HG03025 (cell line): ENCODE measurements at regions not wholly inside any gene's neighbourhood (a gene's known extent, or its start where the extent isn't known, plus 50 kb on each side); places are given as distances from the start of the nearest gene placed in this dataset.
"Not testable (repeated sequence)": the region's sequence is repeated elsewhere in the genome, so short reads cannot be mapped to it uniquely, and the experiment has no call there.

Experiments used
- ATAC-seq: cut with Tn5 transposase; IDR thresholded peaks from one replicate; pipeline ENCODE4 v1.9.1; 2021; ENCODE audit warnings: mild to moderate bottlenecking, moderate library complexity; ENCODE audit not compliant: unreplicated experiment, low FRiP score

DNA sequence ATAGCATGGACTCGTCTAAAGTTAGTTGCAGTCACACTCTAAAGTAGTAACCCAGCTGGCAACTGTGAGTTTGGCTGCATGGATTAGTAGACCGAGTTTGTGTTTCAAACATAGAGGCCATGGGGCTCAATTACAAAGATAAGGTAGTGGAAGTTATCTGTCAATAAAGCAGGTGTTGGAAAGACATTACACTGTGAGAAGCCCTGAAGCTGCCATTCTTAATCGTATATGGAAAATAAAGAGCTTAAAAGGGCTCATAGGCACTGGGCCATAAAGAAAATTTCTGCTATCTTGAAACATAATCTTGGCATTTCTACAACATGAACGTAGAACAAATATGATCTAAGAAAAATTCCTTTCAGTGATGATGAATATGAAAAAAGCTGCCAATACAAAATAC lies 837.7 kb downstream of the REEP3 start:
- ATAC-seq: no peak

DNA sequence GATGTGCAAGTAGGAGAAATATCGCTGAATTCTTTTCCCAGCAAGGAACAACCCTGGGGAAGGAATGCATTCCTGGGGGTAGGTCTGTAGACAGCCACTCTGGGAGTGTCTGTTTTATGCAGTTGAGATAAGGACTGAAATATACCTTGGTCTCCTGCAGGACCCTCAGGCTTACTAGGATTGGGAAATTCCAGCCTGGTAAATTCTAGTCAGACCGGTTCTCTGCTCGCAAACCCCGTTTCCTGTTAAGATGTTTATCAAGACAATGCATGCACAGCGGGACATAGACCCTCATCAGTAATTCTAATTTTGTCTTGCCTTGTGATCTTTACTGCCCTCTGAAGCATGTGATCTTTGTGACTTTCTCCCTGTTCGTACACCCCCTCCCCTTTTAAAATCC lies 839.0 kb downstream of the REEP3 start:
- not testable (repeated sequence) for ATAC-seq

GRCh38 chr10:64363687-64364086 lies 842.5 kb downstream of the REEP3 start:
- no peak for ATAC-seq

DNA sequence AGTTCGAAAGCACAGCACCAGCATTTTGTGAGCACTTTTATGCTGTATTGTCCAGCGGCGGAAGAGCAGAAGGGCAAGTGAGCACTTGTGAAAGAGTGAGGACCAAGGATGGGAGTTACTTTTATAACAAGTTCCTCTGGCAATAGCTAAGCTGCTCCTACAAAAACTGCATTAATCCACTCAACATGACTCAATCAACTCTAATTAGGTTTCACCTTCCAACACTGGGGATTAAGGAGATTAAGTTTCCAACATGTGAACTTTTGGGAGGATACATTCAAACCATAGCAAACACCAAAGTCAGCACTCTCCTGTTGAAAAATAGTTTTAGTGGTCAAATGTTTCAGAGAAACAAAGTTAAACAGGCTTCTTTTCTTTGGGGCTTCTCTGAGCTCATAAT lies 844.5 kb downstream of the REEP3 start:
- no peak for ATAC-seq

DNA sequence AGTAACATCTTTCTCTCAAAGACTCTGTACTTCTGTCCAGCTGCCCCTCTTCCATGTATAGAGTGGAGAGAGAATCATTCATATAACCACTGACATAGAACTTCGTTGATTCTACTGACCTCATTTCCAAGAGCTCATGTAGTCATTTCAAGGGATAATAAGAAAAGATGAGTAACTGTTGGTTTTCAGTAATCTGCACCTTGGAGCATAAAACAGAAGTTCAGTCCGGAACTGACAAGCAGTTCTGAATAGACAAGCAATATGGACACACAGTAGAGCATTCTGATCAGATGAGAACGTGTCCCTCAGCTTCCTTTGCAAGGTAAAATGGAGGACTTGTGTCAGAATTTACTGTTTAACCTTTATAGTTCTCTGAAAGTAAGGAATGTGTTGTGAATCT lies 847.1 kb downstream of the REEP3 start:
- no peak for ATAC-seq

DNA sequence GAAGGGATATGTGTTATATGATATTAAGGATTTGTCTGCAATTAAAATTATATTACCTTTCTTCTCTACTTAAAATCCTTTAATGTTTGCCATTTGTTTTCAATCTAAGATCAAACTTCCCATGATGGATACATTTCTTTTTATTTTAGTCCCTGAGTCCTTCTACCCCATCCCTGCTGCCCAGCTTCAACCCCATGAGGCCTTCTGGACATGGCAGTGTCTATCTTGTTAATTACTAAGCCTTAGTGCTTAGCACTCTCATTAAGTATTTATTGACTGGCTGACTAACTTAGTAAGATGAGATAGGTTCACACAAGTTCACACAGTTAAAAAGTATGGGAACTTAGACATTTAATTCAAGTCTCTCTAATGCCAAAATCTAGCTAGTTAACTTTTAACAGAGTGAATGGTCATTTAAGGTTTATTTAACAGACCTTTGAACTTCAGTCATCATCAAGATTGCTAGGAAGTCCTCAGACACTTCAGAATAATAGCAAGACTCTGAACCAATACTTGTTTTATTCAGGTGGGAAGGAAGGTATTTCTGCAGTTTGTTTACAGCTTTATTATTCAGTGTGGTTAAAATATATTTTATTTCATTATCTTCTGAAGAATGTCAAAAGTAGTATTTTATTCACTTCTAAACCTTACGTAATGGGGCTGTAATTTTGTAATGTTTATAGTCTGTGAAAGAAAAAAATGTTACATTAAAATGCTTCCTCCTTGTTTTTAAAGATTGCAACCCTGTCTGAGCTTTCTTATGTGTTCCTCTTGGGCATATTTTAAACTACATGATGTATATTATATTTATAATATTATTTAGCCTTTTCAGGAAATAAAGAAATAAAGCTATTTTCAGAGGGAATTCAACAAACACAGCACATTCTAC lies 848.9 kb downstream of the REEP3 start:
- ATAC-seq: no peak

DNA sequence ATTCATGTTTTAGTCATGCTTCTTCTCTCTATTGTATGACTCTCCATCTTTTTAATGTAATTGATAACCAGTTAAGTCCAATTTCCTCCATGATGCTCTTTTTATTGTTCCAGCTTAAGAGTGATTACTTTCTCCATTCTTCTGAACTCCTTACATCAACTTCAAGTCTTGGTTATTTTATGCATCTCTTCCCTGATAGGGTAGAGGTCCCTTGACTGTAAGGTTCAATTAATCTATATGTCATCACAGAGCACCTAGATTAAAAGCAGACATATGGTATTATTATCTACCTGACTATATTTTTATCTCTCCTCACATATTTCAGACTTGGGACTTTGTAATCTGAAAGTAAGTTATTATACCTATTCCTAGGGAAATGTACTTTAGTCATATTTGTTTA lies 853.1 kb downstream of the REEP3 start:
- no peak for ATAC-seq

DNA sequence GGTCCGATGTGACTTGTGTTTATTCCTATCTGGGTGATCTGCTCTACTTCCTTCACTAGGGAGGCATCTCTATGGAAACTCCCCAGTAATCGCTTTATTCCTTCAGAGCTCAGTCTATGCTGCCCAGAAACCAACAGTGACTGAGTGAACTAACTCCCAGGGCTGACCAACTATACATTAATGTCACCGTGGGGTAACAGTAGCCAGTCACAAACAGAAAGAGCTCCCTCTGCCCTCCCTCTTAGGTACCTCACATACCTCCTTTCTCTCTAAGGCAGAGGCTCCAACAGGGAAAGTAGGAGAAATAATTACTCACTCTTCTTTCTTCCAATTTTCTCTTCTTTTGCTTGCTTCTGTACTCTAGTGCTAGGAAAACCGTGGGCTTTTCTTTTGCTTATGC lies 855.0 kb downstream of the REEP3 start:
- no peak for ATAC-seq

- no peak for ATAC-seq
Measured at GRCh38 chr10:64379898-64380297, 858.7 kb downstream of the REEP3 start.

DNA sequence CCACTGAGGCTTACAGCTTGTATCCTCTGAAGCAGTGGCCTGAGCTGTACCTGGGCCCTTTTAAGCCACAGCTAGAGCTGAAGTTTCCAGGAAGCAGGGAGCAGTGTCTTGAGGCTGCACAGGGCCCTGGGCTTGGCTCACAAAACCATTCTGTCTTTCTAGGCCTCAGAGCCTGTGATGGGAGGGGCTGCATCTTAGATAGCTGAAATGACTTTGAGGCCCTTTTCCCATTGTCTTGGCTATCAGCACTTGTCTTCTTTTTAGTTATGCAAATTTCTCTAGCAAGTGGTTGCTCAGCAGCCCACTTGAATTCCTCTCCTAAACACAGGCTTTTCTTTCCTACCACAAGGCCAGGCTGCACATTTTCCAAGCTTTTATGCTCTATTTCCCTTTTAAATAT lies 864.2 kb downstream of the REEP3 start:
- no peak for ATAC-seq

DNA sequence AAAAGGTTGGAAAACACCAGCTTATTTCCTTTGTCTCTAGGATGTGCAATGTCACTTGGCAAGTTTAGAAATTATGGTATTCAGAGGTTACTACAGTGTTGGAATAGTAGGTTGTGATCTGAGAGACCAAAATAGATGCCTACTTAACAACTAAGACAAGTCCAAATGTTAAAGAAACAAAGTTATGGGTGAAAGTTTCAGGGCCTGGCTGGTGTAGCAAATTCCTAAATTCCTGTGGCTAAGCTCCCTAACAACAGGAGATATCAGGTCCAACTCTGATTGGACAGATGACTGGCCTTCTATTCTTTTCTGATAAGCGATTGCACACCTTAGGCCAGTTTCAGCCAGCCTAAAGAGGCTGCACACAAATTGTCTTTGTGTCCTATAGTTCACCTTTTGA lies 873.5 kb downstream of the REEP3 start:
- ATAC-seq: no peak

DNA sequence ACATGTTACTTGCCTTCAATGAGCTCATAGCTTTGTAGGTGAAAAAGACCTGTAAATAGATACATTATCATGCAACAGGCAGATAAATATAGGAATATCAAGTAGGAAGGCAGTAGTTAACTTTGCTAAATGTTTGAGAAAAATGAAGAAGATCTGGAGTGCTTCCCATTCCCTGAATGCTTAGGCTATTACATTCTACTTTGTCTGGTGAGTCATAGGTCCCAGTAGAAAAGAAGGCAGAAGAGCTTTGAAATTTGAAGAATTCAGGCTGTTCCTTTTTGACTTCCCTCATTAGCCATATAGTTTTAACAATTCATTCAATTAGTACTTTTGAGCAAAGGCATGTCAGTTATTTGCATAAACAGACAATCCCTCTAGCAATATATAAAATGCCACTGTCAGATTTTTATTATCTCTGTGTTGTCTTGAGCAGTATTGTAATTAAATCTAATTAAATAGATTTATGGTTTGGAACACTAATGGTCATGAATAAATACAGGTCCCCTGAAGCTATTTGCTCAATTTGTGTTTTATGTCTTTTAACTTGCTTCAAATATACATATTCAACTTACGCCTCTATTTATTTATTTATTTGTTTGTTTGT lies 875.0 kb downstream of the REEP3 start:
- ATAC-seq: no peak

GRCh38 chr10:64397125-64397524 lies 875.9 kb downstream of the REEP3 start:
- no peak for ATAC-seq

DNA sequence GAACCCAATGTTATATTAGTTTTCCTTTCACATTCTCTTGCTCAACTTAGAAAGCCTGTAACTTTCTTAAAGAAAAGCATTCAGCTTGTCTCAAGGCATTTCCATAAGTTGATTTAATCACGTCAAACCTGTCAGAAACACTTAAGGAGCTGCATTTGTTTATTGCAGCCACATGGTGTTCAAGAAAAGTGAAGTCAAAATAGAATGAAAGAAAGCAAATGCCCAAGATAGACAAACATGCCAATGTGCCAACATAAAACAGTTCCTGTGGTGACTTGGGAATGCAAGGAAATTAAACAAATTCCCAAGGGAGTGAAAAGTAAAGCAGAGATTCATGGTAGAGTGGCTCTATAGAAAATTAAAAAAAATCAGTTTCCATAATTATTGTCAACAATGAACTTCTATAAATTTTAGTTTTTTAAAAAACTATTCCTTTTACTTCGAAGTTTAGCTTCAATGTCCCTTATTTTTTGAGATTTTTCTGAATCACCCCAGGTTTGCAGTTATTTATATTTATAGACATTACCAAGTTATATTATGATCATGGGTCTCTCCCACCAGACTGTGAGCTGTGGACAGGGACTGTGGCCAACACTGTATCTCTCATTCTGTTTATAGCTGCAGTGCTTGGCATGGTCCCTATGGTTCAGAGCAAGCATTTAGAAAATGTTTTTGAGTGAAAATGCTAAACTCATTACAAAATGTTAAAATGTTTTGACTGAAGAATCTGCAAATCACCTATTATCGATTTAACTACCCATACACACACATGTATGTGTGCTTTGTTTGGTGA lies 887.4 kb downstream of the REEP3 start:
- no peak for ATAC-seq

- ATAC-seq: no peak
Measured at GRCh38 chr10:64409349-64409748, 888.1 kb downstream of the REEP3 start.

DNA sequence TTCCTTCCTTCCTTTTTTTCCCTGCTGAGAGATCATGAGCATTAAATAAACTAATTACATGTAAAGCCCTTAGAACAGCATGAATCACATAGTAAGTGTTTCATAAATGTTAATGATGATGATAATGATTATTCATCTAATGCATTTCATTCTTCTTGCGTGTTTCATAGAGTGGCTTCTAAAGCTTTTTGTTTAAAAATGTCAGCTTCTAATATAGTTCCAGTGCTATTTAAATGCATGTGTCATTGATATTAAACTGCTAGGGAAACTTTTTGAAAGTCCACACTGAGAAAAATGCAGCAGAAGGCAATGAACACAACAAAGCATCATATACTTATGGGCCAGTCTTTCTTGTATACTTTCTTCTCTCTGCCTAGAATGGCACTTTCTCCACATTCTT lies 894.8 kb downstream of the REEP3 start:
- ATAC-seq: no peak

DNA sequence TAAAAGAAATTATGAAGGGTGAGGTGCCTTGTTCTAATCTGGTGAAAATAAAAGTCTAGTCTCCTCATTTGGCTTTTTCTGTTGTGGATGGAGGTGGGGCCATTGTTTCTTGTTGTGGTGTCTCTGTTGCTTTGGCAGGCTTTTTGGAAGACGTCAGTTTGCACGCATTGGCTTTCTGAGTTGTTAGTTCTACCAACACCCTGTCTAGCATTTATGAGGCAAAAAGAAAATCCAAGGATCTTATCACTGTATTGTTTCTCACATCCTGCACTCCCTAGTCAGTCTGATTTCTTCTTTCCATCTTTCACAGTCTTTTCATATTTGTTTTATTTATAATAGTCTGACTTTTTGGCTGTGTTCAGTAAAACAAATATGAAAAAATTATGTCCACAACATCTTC lies 898.3 kb downstream of the REEP3 start:
- no peak for ATAC-seq

DNA sequence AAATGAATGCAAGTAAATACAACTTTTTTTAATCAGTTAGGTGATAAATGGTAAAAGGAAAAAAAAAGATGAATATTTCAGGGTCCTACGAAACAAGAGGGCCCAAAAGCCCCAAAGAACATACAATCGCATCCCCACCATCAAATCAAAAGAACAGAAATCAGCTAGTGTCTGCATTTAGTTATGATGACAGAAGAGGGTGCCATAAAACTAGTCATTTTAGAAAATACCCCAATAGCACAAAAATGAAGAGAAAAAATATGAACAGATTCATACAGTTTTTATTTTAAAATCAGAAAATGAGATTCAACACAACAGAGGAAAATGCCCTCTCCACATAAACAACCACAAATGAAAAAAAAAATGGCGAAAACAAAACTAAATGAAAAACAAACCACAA lies 905.5 kb downstream of the REEP3 start:
- no peak for ATAC-seq

GRCh38 chr10:64430690-64431323 lies 909.6 kb downstream of the REEP3 start:
- ATAC-seq: no peak

- ATAC-seq: not testable (repeated sequence)
Measured at GRCh38 chr10:64441872-64442271, 920.7 kb downstream of the REEP3 start.

DNA sequence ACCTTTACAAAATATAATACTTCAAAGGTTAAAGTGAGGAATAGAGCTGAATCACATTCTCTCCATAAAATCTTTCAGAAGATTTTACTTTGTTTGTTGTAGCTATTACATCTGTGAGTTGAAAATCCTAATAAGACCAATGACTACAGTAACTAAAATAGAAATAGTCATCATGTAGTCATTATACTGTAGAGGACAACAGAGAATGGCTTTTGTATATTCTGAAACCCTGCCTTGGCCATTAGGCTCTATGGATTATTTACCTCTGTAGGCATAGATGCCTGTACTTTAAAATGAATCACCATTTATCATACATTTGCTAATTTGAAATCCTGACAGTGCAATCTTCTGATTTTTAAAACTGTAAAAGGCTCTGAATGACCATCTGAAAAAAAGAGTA lies 923.0 kb downstream of the REEP3 start:
- ATAC-seq: no peak
